GM21526 (cell line): ENCODE measurements at regions not wholly inside any gene's neighbourhood (a gene's known extent, or its start where the extent isn't known, plus 50 kb on each side); places are given as distances from the start of the nearest gene placed in this dataset.

Experiments used
- ATAC-seq: cut with Tn5 transposase; IDR thresholded peaks from one replicate; pipeline ENCODE4 v1.9.1; 2021; ENCODE audit warnings: moderate library complexity; ENCODE audit not compliant: unreplicated experiment, low FRiP score

DNA sequence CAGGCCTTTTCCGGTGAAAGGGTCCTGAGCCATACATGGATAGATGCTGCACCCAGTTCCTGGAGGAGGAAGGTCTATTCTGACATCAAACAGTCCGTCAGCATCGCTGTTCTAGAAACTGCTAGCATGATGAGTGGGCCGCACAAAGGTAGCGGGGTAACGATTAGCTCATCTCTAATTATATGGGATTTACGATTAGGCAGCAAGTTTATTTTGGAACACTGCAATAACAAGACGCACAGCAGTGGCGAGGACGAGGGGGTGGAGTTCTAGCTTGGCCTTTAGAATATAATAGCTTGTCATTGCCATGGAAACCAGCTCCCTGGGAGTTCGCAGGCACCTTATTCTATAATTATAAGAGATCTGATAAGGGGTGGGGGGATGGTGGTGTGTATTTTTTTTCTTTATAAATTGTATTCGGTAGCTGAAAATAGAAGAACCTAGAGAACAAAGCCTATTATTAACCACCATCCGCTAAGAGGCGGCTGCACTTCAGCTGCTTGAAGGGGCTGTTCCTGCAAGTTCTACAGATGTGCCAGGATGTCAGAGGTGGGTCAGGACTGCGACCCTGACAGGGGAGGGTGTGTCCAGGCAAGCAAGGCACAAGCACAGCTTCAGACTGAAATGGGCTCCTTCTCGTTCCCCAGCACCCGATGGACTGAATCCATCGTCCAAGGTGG lies 311.0 kb downstream of the AGTPBP1 start:
- ATAC-seq: no peak

DNA sequence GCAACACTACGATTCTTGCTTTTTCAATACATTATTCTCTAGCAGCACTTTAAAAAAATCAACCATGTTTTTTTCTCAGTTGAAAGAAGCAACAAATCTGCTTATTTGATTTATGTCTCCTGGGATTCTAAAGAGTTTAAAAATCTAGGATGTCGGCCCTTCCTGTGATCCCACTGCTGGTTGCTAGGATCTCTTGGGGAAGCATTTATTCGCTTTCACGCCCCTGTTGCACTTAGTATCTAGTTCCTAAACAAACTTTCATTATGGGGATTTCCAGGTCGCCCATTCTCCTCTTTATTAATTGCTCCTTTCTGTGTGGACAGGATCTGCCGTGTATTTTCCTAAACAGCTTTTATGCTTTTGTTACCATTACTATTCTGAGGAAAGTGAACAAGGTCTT lies 313.5 kb downstream of the AGTPBP1 start:
- ATAC-seq: no peak

- no peak for ATAC-seq
Measured at GRCh38 chr9:85427772-85428171, 314.0 kb downstream of the AGTPBP1 start.

DNA sequence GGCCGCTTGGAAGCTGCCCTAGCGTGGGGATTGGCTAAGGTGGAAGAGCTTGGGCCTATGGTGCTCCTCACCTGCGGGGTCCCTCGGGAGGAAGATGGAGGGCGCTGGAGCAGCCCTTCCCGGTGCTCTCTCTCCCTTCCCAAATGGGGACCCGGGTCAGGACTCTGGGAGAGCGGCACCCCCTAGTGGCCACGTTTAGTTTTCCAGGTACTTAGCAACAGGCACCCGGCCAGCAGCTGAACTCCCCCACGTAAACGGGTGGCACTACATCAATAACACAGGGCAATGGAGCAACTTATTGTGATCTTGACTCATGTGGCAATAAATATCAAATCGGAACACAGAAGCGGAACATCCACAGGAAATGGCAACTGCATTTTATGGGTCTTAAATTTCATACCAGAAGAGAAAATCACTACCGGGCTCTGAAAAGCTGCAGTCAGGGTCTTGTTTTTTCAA lies 316.6 kb downstream of the AGTPBP1 start:
- ATAC-seq: peak; percentile 70

- ATAC-seq: no peak
Measured at GRCh38 chr9:85423422-85423821, 318.3 kb downstream of the AGTPBP1 start.

GRCh38 chr9:85421641-85422040 lies 320.1 kb downstream of the AGTPBP1 start:
- ATAC-seq: no peak

DNA sequence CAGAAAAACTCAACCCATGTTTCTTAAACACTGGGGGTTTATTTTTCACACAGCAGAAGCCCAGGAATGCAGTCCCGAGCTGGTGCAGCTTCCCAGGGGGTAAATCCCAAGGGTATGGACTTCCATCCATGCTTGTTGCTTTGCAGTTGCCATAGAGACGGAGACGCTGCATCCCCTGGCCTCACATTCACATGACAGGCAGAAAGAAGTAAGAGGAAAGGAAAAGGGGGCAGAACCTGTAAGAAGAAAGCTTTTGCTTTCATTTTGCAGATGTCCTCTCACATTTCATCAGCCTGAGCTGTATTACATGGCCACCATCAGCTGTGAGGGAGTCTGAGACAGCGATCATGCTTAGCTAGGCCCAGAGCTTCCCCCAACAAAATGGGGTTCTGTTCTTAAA lies 321.0 kb downstream of the AGTPBP1 start:
- ATAC-seq: no peak

DNA sequence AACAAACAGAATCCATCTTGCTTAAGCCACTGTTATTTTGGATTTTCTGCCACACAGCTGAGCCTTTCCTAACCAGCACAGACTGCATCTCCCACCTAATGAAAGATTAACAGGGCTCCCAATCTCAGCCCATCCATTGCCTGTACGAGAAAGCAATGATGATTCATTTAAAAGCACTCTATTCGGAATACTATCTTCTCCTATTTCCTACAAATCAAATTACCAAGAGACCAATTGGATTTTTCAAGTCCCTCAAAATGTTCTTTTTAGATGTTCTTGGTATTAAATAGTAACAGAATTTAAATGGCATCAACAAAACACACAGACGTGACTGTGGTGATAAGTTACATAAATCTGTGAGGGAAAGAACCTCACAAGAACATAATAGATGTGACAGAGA lies 324.1 kb downstream of the AGTPBP1 start:
- ATAC-seq: no peak

DNA sequence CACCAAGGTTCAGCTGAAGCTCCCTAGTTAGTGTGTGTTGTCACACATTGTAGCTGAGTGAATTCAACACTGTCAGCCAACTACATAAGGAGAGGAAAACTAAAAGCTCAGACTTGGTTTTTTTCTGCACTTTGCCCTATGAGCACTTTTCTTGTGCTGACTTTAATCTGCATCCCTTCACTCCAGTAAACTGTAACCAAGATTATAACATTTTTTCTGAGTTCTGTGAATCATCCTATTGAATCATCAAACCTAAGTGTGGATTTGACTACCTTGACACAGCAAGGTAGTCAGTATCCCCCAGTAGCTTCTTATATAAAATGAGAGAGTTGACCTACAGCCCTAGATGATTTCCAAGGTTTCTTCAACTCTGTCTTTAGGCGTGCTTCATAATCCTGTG lies 325.0 kb downstream of the AGTPBP1 start:
- ATAC-seq: no peak

DNA sequence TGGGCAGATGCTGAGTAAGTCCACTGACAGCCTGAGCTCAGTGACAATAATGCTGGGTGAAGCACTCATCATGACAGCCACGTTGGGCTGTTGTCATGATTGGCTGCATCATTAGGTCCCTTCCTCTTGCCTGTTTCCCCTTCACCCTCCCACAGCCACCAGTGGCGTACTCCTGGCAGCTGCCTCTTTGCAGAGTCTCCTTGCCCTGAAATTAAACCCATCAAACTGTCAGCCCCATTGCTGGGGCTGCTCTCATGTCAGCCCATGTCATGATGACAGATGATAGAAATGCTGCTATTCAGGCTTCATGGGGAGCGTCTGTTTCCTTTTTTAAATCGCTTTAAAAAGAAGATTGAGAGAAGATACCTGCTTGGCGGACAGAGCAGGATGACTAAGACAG lies 327.4 kb downstream of the AGTPBP1 start:
- ATAC-seq: no peak

DNA sequence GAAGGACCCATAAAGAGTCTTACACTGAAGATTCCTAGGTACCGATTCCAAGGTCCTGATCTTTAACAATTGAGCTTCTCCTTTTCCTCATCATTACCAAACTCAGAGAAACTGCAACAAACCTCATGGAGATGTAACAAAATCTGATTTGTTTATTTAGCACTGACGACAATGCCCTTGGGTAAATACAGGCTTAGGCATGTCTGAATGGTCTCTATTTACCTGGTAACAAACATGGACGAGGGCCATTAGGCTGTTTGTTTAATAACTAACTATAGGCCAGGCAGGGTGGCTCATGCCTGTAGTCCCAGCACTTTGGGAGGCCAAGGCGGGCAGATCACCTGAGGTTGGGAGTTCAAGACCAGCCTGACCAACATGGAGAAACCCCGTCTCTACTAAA lies 333.3 kb downstream of the AGTPBP1 start:
- no peak for ATAC-seq

DNA sequence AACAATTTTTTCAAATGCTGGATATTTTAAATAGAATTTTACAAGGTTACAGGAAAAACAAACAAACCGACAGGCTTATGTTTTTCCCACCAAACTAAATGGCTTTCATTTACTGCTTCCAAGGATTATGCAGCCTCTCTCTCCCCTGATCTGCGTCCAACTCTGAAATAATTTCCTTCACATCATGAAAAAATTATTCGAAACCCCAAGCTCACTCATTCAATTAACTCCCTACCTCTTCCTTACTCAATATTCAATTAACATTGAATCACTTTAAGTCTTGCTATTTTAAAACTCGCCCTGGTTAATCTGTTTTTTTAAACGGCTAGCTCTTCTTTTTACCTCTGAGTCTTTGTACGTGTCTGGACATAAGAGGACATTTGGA lies 336.2 kb downstream of the AGTPBP1 start:
- ATAC-seq: no peak

DNA sequence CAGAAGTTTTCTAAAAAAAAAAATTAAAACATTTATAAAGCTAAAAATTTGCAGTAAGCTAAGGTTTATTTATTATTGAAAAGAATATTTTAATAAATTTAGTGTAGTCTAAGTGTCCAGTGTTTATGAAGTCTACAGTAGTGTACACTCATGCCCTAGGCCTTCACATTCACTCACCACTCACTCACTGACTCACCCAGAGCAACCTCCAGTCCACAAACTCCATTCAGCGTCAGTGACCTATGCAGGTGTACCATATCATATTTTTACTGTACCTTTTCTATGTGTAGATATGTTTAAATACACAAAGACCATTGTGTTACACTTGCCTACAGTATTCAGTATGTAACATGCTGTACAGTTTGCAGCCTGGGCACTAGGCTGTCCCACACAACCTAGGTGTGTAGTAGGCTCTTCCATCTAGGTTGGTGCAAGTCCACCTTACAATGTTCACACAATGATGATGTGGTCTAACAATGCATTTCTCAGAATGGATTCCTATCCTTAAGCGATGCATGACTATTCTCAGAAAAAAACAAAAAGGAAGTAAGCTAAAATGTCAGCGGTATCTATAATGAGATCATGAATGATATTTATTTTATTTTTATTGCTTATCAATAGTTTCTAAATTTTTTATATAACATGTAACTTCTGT lies 336.7 kb downstream of the AGTPBP1 start:
- no peak for ATAC-seq

DNA sequence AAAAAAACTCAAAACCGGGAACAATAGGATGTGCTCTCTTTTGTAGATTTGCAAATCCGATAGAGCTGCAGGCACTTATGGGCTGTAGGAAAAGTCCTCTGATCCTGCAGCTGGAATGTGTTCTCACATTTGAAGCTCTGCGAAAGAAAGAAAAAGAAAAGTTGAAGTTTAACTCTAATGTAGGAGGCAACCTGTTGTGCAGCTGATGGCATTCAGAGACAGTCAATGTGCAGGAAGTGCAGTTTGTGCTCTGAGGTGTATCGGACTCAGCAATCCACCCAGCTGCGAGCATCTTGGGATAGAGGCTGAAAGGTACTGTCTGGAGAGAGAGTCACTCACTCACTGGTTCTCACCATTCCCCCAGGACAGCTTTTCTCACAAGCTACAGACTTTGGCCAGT lies 339.2 kb downstream of the AGTPBP1 start:
- no peak for ATAC-seq

DNA sequence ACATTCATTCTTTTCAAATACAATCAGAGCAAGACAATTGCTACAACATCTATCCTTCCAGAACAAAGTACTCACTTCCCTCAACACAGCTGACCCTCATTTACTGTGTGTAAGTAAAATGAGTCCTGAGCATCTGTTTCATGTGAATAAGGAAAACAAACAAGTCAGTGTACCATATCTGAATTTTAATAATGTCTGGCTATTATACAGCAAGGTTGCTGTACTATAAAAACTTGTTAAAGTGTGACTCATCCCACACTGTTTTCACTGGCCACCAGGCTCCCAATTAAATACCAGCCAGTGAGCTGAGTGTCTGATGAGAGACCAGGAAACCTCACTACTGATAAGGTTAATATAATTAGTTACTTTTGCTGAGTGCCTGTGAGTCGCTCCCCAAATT lies 339.8 kb downstream of the AGTPBP1 start:
- no peak for ATAC-seq

DNA sequence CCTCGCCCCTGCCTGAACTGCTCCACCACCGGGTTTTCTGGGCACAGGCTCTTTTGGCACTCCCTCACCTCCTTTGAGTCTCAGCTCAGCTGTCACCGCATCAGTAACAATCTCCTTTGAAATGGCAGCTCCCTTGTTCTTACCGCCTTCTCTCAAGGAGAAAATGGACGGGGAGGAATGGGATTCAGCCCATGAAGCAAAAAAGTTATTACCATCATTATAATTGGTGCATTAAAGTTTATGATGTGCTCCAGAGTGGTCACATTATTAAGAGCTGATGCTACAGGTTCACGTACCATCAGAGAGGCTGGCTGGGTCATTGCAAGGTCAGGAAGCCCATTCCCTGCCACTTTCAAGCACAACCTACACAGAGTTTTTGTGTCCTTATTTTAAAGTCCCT lies 344.7 kb downstream of the AGTPBP1 start:
- no peak for ATAC-seq

GRCh38 chr9:85392260-85392659 lies 349.5 kb downstream of the AGTPBP1 start:
- no peak for ATAC-seq

DNA sequence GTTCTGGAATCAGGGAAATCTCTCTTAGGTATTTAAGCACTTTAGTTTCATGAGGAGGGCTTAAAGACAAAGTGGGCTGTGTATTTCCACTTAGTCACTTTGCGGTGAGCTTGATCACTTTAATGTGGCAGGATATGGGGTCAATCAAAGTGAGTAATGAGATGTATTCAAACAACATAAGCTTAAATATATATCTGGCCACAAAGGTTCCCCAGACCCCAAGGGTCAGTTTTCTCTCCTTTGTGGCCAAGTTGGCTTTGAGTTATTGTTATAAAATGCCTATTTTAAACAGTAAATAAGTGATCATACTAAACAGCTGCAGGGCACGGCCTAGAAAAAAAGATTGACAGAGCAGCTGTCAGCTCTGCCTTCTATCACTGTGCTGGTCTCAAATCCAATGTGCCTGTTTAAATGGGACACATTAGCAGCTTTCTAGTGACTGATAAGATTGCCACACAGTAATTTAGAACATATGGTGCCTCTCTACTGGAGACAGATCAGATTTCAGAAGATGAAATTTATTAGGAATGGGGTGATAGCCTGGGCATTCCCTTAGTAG lies 363.9 kb downstream of the AGTPBP1 start:
- ATAC-seq: no peak

- no peak for ATAC-seq
Measured at GRCh38 chr9:85368781-85369180, 373.0 kb downstream of the AGTPBP1 start.

- ATAC-seq: no peak
Measured at GRCh38 chr9:85359161-85359560, 382.6 kb downstream of the AGTPBP1 start.

GRCh38 chr9:85349046-85349445 lies 392.7 kb downstream of the AGTPBP1 start:
- ATAC-seq: no peak

DNA sequence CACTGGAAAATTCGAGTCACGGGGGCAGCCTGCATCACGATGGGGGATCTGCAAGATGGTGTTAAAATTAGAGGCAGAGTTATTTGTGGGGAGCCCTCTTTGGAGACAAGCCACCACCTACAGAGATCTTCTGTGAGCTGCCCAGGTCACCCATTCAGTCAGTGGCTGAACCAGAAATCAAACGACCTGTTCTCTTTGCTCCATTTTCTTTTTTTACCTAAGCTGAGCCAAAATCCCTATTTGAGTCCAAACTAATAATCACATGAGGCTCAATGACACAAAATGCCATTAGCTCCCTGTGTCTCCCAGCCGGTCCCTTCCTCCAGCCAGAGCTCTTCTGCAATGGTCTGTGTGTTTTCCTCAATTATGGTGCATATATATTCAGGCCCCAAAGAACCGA lies 394.2 kb downstream of the AGTPBP1 start:
- ATAC-seq: no peak
